T-helper 1 cell treated with Interleukin-12 subunit alpha and Interleukin-12 subunit beta and Interleukin-4 antibody, amounts not matched to agents 30 ng/mL and 1 ng/mL, for 36 hours (primary cell): ENCODE measurements at regions not wholly inside any gene's neighbourhood (a gene's known extent, or its start where the extent isn't known, plus 50 kb on each side); places are given as distances from the start of the nearest gene placed in this dataset.
"Not testable (repeated sequence)": the region's sequence is repeated elsewhere in the genome, so short reads cannot be mapped to it uniquely, and the experiment has no call there.

Experiments
- intact Hi-C: fragments of 100-400 bp; cut with micrococcal nuclease; formaldehyde crosslinking; loops from one replicate; pipeline ENCODE4 v1.15.1; 2024

- intact Hi-C loops, result no loop called here
Observed at GRCh38 chr7:81839708-81840369, 70.0 kb upstream of the HGF start.

GRCh38 chr7:81833401-81833800 is 63.6 kb upstream of the HGF start:
- intact Hi-C loops, result no loop called here

- intact Hi-C loops, result no loop called here
Observed at GRCh38 chr7:81831883-81832282, 62.0 kb upstream of the HGF start.

- intact Hi-C loops, result not testable (repeated sequence)
Observed at GRCh38 chr7:81829511-81829910, 59.7 kb upstream of the HGF start.

GRCh38 chr7:81822811-81823210 is 53.0 kb upstream of the HGF start:
- intact Hi-C loops, result no loop called here

- intact Hi-C loops, result no loop called here
Observed at GRCh38 chr7:81819861-81820260, 50.0 kb upstream of the HGF start.
